ENCODE measurements at regions not wholly inside any gene's neighbourhood (a gene's known extent, or its start where the extent isn't known, plus 50 kb on each side); places are given as distances from the start of the nearest gene placed in this dataset.

- no peak for DNase-seq
These were observed 96.8 kb downstream of the TMEM26 start for GRCh38 chr10:61356354-61356753.

GRCh38 chr10:61355211-61355610 lies 98.0 kb downstream of the TMEM26 start:
- no peak for DNase-seq

- DNase-seq = no peak
These were observed 98.7 kb downstream of the TMEM26 start for GRCh38 chr10:61354401-61354975.

GRCh38 chr10:61350794-61351193 lies 102.4 kb downstream of the TMEM26 start:
- no peak for DNase-seq

- no peak for DNase-seq
These were observed 103.1 kb downstream of the TMEM26 start for GRCh38 chr10:61350068-61350467.

GRCh38 chr10:61346796-61347413 lies 106.3 kb downstream of the TMEM26 start:
- DNase-seq = peak; percentile 20

GRCh38 chr10:61343796-61344195 lies 109.4 kb downstream of the TMEM26 start:
- DNase-seq = no peak

- no peak for DNase-seq
These were observed 110.2 kb downstream of the TMEM26 start for GRCh38 chr10:61342858-61343572.

- no peak for DNase-seq
These were observed 112.2 kb downstream of the TMEM26 start for GRCh38 chr10:61341008-61341407.

GRCh38 chr10:61338146-61338545 lies 115.0 kb downstream of the TMEM26 start:
- DNase-seq = no peak

- DNase-seq = no peak
These were observed 115.4 kb downstream of the TMEM26 start for GRCh38 chr10:61337741-61338140.

- DNase-seq = no peak
These were observed 116.3 kb downstream of the TMEM26 start for GRCh38 chr10:61336831-61337230.

GRCh38 chr10:61335359-61335758 lies 117.8 kb downstream of the TMEM26 start:
- no peak for DNase-seq

GRCh38 chr10:61332581-61332980 lies 120.6 kb downstream of the TMEM26 start:
- no peak for DNase-seq

- DNase-seq = no peak
These were observed 122.5 kb downstream of the TMEM26 start for GRCh38 chr10:61330669-61331068.

- DNase-seq = no peak
These were observed 123.3 kb downstream of the TMEM26 start for GRCh38 chr10:61329854-61330253.

- no peak for DNase-seq
These were observed 127.8 kb downstream of the TMEM26 start for GRCh38 chr10:61325223-61325960.

- DNase-seq = no peak
These were observed 129.5 kb downstream of the TMEM26 start for GRCh38 chr10:61323726-61324125.

- DNase-seq = no peak
These were observed 131.9 kb downstream of the TMEM26 start for GRCh38 chr10:61321041-61321857.

GRCh38 chr10:61320257-61320587 lies 133.0 kb downstream of the TMEM26 start:
- DNase-seq = no peak

- no peak for DNase-seq
These were observed 133.6 kb downstream of the TMEM26 start for GRCh38 chr10:61319386-61320256.
